ENCODE measurements at regions not wholly inside any gene's neighbourhood (a gene's known extent, or its start where the extent isn't known, plus 50 kb on each side); places are given as distances from the start of the nearest gene placed in this dataset.
"Not testable (repeated sequence)": the region's sequence is repeated elsewhere in the genome, so short reads cannot be mapped to it uniquely, and the experiment has no call there.

DNA sequence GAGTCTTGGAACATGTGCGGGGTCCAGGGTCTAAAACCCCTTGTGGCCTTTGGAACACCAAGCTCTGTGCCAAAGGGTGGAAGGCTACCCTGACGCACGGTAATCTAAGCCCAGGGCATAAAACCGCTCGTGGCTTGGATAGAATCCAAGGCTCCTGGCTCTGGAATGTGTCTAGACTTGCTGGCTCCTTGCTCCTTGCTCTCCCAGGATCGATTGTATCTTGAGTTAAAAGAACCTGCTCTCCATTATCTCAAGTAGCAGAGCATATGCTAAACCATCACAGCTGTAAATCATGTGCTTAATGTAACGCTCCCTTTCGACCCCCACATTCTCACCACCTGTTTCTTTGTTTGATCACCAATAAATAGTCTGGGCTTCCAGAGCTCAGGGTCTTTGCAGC lies 50.3 kb downstream of the TLCD4 start:
- not testable (repeated sequence) for DNase-seq (ENCODE audit: low spot score)

DNA sequence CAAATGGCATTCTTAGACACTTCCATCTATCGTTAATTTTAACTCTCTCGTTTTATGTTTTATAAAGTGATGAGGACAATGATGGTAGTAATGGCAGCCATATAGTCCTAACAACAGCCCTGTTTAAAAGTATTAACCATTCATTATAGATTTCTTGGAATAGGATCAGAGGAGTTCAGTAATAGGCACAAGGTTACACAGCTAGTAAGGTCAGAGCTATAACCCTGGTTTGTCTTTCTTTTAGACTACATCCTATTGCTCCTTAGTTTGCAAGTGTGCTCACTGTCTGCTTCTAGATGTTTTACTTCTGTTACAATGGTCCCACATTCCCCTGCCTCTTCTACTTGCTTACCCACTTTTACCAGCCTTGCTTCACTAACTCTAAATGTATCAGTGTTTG lies 50.9 kb downstream of the TLCD4 start:
- DNase-seq (ENCODE audit: low spot score), result no peak

- DNase-seq (ENCODE audit: low spot score), result no peak
These were observed 51.7 kb downstream of the TLCD4 start for GRCh38 chr1:95168761-95169351.

DNA sequence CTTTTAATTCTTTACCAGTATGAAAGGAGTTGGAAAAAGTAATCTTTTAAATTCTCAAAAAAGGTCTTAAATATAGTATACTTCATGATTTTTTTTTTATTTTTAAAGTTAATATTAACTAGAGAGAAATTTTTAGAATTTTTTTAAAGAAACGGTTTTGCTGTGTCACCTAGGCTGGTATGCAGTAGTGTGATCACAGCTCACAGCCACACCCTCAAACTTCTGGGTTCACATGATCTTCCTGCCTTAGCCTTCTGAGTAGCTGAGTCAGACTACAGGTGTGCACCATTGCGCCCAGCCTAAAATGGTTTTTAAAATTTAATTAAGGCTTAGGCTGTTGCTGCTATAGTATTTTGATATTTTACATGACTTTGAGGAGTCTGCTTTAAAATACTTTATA lies 52.4 kb downstream of the TLCD4 start:
- DNase-seq (ENCODE audit: low spot score), result no peak

- peak; percentile 34 for DNase-seq (ENCODE audit: low spot score)
These were observed 54.4 kb downstream of the TLCD4 start for GRCh38 chr1:95171270-95172245.

GRCh38 chr1:95176861-95177260 lies 57.1 kb upstream of the RWDD3 start:
- DNase-seq (ENCODE audit: low spot score), result peak; percentile 5

DNA sequence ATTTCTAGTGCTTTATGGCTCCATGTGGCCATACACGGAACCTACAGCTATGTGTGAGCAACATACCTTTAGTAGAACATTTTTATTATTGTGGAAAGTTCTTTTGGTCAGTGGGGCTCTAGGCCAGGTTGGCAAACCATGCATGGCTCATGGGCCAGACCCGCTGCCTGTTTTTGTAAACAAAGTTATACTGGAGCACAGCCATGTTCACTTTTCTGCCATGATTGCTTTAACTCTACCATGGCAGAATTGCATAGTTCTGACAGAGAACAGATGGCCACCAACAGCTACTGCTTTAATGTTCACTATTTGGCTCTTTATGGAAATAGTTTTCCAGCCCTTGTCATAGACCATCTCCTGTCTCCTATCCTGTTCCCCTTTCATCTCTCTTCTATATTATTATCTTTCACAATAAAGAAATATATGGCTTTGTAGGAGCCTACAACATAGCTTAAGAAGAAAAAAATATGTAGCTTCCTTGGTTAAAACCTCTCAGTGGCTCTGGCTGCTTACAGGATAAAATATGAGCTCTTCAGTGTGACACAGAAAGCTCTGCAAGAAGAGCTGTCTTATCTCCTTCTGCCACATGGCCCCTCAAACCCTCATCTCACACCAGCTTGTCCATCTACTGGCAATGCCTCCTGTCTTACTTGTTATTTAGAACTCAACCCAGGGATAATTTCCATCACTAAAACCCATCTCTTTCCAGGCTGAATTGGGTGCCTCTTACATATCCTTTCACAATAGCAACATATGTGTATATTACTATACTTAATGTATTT lies 54.6 kb upstream of the RWDD3 start:
- peak; percentile 7 for DNase-seq (ENCODE audit: low spot score)

DNA sequence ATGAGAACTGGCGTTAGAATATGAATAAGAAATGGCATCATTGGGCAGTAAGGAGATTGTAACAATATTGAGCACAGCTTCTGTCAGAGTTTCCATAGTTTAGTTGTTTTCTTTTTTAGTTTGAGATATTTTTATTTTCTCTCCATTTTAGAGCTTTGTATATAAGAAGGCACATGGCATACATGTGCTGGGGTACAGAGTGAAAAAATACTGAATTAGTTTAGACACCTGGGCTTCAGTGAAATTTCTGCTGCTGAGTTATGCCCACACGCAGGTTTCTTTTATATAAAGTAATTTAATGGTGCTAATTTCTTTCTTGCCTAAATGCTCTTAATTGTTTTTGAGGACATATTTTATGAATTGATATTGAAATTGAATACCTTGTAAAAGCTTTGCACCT lies 53.6 kb upstream of the RWDD3 start:
- no peak for DNase-seq (ENCODE audit: low spot score)

DNA sequence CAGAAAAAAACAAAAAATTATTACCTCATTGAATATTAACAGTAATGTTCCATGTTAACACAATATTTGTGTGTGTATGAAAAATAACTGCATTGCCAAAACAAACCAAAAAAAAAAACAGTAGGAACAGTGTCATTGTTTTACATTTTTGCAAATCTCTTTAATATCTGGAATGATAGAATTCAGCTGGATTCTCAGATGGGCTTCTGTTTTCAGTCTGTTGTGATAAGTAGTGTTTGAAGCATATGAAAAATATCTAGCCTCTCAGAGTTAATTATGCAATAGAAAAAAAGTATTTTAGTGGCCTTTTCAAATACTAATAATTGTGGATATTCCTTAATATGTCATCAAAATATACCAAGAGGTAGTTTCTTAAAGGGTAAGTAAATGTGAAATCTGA lies 52.9 kb upstream of the RWDD3 start:
- DNase-seq (ENCODE audit: low spot score), result no peak

DNA sequence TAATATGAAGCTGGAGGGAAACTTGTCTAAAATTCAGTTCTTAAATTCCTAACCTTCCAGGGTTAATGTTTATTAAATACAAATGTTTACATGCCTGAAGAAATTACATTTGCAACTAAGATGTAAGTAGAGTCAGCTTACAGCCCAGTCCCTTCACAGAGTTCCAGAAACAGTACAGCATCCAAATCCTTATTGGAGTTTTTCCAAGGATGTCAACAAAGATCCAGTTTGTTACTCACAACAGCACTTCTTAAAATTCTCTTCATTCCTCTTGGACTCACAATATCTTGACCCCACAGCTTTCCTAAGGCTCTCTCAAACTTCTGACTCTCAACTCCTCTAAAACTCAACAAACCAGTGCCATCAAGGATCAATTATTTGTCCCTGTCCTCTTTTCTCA lies 50.1 kb upstream of the RWDD3 start:
- peak; percentile 35 for DNase-seq (ENCODE audit: low spot score)
